Osteoblast (primary cell): ENCODE measurements at regions not wholly inside any gene's neighbourhood (a gene's known extent, or its start where the extent isn't known, plus 50 kb on each side); places are given as distances from the start of the nearest gene placed in this dataset.

Experiments
- DNase-seq: peaks from one replicate; pipeline ENCODE4 v3.0.0; 2011; ENCODE audit warnings: low spot score, mixed read lengths; ENCODE audit not compliant: insufficient read length; ENCODE audit errors: missing footprints
- H2AFZ ChIP-seq: 2 replicates; pipeline ENCODE4 v1.6.0; 2011; ENCODE audit warnings: mild to moderate bottlenecking, low read length
- H3K27ac ChIP-seq: 2 replicates; pipeline ENCODE4 v1.5.1; 2011; ENCODE audit warnings: mild to moderate bottlenecking, low read depth, low read length, moderate library complexity
- H3K27me3 ChIP-seq: 2 replicates; pipeline ENCODE4 v1.6.0; 2012; ENCODE audit warnings: mild to moderate bottlenecking, control low read depth, inconsistent platforms, low read length, moderate library complexity; ENCODE audit not compliant: insufficient read depth
- H3K36me3 ChIP-seq: 2 replicates; pipeline ENCODE4 v1.5.1; 2011; ENCODE audit warnings: mild to moderate bottlenecking, low read length, control low read depth, moderate library complexity; ENCODE audit not compliant: insufficient read depth
- H3K4me1 ChIP-seq: 2 replicates; pipeline ENCODE4 v1.5.1; 2011; ENCODE audit warnings: mild to moderate bottlenecking, low read length, control low read depth, moderate library complexity; ENCODE audit not compliant: insufficient read depth
- H3K4me2 ChIP-seq: 2 replicates; pipeline ENCODE4 v1.6.0; 2011; ENCODE audit warnings: mild to moderate bottlenecking, low read length; ENCODE audit not compliant: insufficient read depth
- H3K4me3 ChIP-seq: fragments of 200-600 bp; sonication (generic); 3 replicates; pipeline ENCODE4 v1.5.1; 2012; ENCODE audit warnings: mild to moderate bottlenecking, low read length, inconsistent platforms; ENCODE audit not compliant: insufficient read depth
- H3K79me2 ChIP-seq: 2 replicates; pipeline ENCODE4 v1.6.0; 2012; ENCODE audit warnings: mild to moderate bottlenecking, low read length, control low read depth, inconsistent platforms; ENCODE audit not compliant: insufficient read depth
- H3K9me3 ChIP-seq: 2 replicates; pipeline ENCODE4 v1.5.1; 2011; ENCODE audit warnings: low read depth, low read length, control low read depth
- H4K20me1 ChIP-seq: 2 replicates; pipeline ENCODE4 v1.6.0; 2012; ENCODE audit warnings: mild to moderate bottlenecking, low read length, control low read depth; ENCODE audit not compliant: insufficient read depth
- TF ChIP-seq, protein P1 (sequence below): IDR thresholded peaks from 2 replicates; pipeline ENCODE4 v1.5.1; 2011; ENCODE audit warnings: mild to moderate bottlenecking, low read depth, low read length, moderate library complexity; ENCODE audit errors: extremely low read depth

DNA sequence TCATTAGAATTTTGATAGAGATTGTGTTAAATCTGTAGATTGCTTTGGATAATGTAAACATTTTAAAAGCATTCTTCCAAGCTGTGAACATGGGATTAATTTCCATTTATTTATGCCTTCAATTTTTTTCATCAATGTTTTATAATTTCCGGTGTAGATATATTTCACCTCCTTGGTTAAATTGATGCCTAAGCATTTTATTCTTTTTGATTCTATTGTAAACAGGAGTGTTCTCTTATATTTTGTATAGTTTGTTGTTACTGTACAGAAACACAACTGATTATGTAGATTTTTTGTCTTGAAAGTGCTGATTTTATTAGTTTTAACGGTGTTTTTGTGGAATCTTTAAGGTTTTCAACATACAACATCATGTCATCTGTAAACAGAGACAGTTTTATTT lies 355.0 kb downstream of the EDEM1 start:
- H3K4me1 ChIP-seq = no peaks in the 10 kb centered on the region
- H4K20me1 ChIP-seq = no peaks in the 10 kb centered on the region
- TF ChIP-seq, protein P1, sequence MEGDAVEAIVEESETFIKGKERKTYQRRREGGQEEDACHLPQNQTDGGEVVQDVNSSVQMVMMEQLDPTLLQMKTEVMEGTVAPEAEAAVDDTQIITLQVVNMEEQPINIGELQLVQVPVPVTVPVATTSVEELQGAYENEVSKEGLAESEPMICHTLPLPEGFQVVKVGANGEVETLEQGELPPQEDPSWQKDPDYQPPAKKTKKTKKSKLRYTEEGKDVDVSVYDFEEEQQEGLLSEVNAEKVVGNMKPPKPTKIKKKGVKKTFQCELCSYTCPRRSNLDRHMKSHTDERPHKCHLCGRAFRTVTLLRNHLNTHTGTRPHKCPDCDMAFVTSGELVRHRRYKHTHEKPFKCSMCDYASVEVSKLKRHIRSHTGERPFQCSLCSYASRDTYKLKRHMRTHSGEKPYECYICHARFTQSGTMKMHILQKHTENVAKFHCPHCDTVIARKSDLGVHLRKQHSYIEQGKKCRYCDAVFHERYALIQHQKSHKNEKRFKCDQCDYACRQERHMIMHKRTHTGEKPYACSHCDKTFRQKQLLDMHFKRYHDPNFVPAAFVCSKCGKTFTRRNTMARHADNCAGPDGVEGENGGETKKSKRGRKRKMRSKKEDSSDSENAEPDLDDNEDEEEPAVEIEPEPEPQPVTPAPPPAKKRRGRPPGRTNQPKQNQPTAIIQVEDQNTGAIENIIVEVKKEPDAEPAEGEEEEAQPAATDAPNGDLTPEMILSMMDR = no peak
- H3K27me3 ChIP-seq = no peaks in the 10 kb centered on the region
- H3K79me2 ChIP-seq = no peaks in the 10 kb centered on the region
- DNase-seq = no peak
- H3K4me3 ChIP-seq = no peak overlapping the region
- no peak overlapping the region for H3K4me2 ChIP-seq
- H2AFZ ChIP-seq = no peak overlapping the region
- no peak overlapping the region for H3K27ac ChIP-seq
- H3K36me3 ChIP-seq = no peaks in the 10 kb centered on the region
- no peaks in the 10 kb centered on the region for H3K9me3 ChIP-seq

DNA sequence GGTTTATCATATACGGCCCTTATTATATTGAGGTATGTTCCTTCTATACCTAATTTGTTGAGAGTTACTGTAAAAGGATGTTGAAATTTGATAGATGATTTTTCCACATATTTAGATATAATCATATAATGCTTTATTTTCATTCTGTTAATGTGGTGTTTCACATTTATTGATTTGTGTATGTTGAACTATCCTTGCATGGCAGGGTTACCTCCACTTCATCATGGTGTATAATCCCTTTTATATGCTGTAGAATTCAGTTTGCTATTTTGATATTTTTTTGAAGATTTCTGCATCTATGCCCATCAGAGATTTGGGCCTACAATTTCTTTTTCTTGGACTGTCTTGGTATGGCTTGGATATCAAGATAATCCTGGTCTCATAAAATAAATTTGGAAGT lies 355.5 kb downstream of the EDEM1 start:
- H3K36me3 ChIP-seq = no peaks in the 10 kb centered on the region

DNA sequence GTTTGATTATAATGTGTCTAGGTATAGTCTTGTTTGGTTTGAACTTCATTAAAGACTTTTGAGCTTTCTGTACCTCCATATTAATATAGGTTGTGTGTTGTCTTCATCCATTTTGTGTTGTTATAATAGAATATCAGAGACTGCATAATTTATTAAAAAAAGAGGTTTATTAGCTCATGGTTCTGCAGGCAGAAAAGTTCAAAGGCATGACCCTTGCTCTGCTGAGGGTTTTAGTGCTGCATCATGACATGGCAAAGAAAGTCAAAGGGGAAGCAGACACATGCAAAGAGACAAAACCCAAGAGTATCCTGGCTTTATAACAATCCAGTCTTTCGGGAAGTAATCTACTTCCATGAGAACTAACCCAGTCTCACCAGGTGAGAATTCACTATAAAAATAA lies 358.2 kb downstream of the EDEM1 start:
- no peak for DNase-seq
- Histone ChIP-seq H3K4me2 (no peak overlapping the region), H3K79me2 (no peaks in the 10 kb centered on the region), H3K36me3 (no peaks in the 10 kb centered on the region), H2AFZ (no peak overlapping the region), H3K4me1 (no peaks in the 10 kb centered on the region), H3K27ac (no peak overlapping the region), H3K4me3 (no peak overlapping the region), H4K20me1 (no peaks in the 10 kb centered on the region), H3K9me3 (peaks cover 6% of the 10 kb centered on the region), H3K27me3 (no peaks in the 10 kb centered on the region)
- TF ChIP-seq, protein P1 = no peak

More for the DNA sequence above, 355.5 kb downstream of the EDEM1 start:
- no peak overlapping the region for H3K4me2 ChIP-seq
- H3K79me2 ChIP-seq = no peaks in the 10 kb centered on the region
- no peaks in the 10 kb centered on the region for H4K20me1 ChIP-seq
- H3K27me3 ChIP-seq = no peaks in the 10 kb centered on the region
- no peaks in the 10 kb centered on the region for H3K4me1 ChIP-seq
- H3K27ac ChIP-seq = no peak overlapping the region
- no peak overlapping the region for H2AFZ ChIP-seq
- TF ChIP-seq, protein P1 = no peak
- H3K4me3 ChIP-seq = no peak overlapping the region
- no peaks in the 10 kb centered on the region for H3K9me3 ChIP-seq
- DNase-seq = no peak

DNA sequence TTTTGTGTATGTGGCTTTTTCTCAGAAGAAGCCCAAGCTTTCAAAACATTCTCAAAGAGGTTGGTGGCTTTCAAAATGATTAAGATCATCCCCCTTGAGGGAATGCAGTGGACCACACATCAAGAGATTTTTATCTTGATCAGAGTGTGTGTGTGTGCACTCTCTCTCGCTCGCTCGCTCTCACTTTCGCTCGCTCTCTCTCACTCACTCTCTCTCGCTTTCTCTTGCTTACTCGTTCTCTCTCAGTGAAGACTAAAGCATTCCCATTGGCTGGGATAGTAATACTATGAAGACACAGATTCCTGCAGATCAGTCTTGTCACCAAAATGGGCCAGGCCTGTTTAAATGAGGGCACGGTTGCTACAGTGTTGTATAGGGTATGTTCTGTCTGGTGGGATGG lies 365.7 kb downstream of the EDEM1 start:
- Histone ChIP-seq H3K9me3 (peaks cover 6% of the 10 kb centered on the region), H3K27ac (no peak overlapping the region), H4K20me1 (no peaks in the 10 kb centered on the region), H3K27me3 (no peaks in the 10 kb centered on the region), H2AFZ (no peak overlapping the region), H3K36me3 (no peaks in the 10 kb centered on the region), H3K4me3 (no peak overlapping the region), H3K4me2 (no peak overlapping the region), H3K4me1 (no peaks in the 10 kb centered on the region), H3K79me2 (no peaks in the 10 kb centered on the region)
- TF ChIP-seq, protein P1 = no peak
- no peak for DNase-seq
